ENCODE measurements at regions not wholly inside any gene's neighbourhood (a gene's known extent, or its start where the extent isn't known, plus 50 kb on each side); places are given as distances from the start of the nearest gene placed in this dataset.

DNA sequence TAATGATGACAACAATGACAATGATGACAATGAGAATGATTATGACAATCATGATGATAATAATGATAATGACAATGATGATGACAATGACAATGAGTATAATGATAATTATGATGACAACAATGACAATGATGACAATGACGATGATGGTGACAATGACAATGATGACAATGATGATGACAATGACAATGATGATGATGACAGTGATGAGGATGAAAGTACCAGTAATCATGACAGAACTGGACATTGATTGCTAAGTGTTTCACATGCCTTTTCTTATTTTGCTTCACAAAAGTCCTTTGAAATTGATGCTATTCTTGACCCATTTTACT, 1106.0 kb upstream of the AUTS2 start:
- H3K9me2 ChIP-seq (replicated peaks; ENCODE audit: insufficient read depth, low read length): no peaks in the 10 kb centered on the region
- no peaks in the 10 kb centered on the region for H3K4me1 ChIP-seq (ENCODE audit: low read length)
- DNase-seq: no peak

DNA sequence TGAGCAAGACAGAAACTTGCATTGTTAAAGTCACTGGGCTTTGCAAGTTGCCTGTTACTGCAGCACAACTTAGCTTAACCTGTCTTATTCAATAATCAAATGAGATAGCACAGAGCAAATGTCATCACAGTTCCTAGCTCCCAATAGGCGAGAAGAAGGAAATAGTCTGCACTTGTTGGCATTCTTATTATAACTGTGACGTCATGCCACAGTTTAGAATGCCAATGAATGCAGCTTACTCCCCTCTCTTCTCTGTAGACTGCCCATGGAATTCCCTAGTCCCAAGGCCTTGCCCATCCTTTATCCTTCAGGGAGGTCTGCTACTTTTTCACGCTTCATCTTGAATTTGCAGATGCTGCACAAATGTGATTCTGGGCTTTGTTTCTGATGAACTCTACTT, 1094.9 kb upstream of the AUTS2 start:
- no peak overlapping the region for H3K4me3 ChIP-seq (ENCODE audit: low read length)
- no peaks in the 10 kb centered on the region for H3K27me3 ChIP-seq (replicated peaks; ENCODE audit: insufficient read depth, low read length)
- DNase-seq: no peak
- H3K9me3 ChIP-seq (replicated peaks; ENCODE audit: insufficient read depth, low read length): no peaks in the 10 kb centered on the region
- no peaks in the 10 kb centered on the region for H4K20me1 ChIP-seq (ENCODE audit: insufficient read depth, low read length)
- no peaks in the 10 kb centered on the region for H3K9me2 ChIP-seq (replicated peaks; ENCODE audit: insufficient read depth, low read length)
- H3K36me3 ChIP-seq (replicated peaks; ENCODE audit: insufficient read depth, low read length): no peaks in the 10 kb centered on the region
- H3K4me1 ChIP-seq (ENCODE audit: low read length): no peaks in the 10 kb centered on the region
- no peak overlapping the region for H3K4me2 ChIP-seq (ENCODE audit: low read depth, low read length)
- no peak overlapping the region for H2AFZ ChIP-seq (ENCODE audit: low read length)
- H3K27ac ChIP-seq (ENCODE audit: low read length): no peak overlapping the region
- no peak overlapping the region for H3K9ac ChIP-seq (ENCODE audit: low read length)
- TF ChIP-seq EZH2phosphoT487 (IDR thresholded peaks at IDR 0.05; ENCODE audit: low read length): no peak
- TF ChIP-seq EZH2 (optimal IDR thresholded peaks at IDR 0.05; ENCODE audit: low read depth, low read length): no peak
- TF ChIP-seq, protein P1, sequence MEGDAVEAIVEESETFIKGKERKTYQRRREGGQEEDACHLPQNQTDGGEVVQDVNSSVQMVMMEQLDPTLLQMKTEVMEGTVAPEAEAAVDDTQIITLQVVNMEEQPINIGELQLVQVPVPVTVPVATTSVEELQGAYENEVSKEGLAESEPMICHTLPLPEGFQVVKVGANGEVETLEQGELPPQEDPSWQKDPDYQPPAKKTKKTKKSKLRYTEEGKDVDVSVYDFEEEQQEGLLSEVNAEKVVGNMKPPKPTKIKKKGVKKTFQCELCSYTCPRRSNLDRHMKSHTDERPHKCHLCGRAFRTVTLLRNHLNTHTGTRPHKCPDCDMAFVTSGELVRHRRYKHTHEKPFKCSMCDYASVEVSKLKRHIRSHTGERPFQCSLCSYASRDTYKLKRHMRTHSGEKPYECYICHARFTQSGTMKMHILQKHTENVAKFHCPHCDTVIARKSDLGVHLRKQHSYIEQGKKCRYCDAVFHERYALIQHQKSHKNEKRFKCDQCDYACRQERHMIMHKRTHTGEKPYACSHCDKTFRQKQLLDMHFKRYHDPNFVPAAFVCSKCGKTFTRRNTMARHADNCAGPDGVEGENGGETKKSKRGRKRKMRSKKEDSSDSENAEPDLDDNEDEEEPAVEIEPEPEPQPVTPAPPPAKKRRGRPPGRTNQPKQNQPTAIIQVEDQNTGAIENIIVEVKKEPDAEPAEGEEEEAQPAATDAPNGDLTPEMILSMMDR (IDR thresholded peaks at IDR 0.05; ENCODE audit: low read length): no peak
- H3K79me2 ChIP-seq (ENCODE audit: low read length): no peaks in the 10 kb centered on the region
- H3F3A ChIP-seq (ENCODE audit: insufficient read depth, low read length): no peaks in the 10 kb centered on the region

More for the DNA sequence above, 1106.0 kb upstream of the AUTS2 start:
- Histone ChIP-seq H3K9ac (ENCODE audit: low read length) (no peak overlapping the region), H3K4me3 (ENCODE audit: low read length) (no peak overlapping the region), H3K4me2 (ENCODE audit: low read depth, low read length) (no peak overlapping the region), H2AFZ (ENCODE audit: low read length) (no peak overlapping the region), H3K27ac (ENCODE audit: low read length) (no peak overlapping the region), H3F3A (ENCODE audit: insufficient read depth, low read length) (no peaks in the 10 kb centered on the region), H3K79me2 (ENCODE audit: low read length) (no peaks in the 10 kb centered on the region), H3K27me3 (replicated peaks; ENCODE audit: insufficient read depth, low read length) (no peaks in the 10 kb centered on the region), H4K20me1 (ENCODE audit: insufficient read depth, low read length) (no peaks in the 10 kb centered on the region), H3K9me3 (replicated peaks; ENCODE audit: insufficient read depth, low read length) (no peaks in the 10 kb centered on the region), H3K36me3 (replicated peaks; ENCODE audit: insufficient read depth, low read length) (no peaks in the 10 kb centered on the region)
- no peak for TF ChIP-seq EZH2phosphoT487 (IDR thresholded peaks at IDR 0.05; ENCODE audit: low read length)
- TF ChIP-seq, protein P1 (IDR thresholded peaks at IDR 0.05; ENCODE audit: low read length): no peak
- no peak for TF ChIP-seq EZH2 (optimal IDR thresholded peaks at IDR 0.05; ENCODE audit: low read depth, low read length)

DNA sequence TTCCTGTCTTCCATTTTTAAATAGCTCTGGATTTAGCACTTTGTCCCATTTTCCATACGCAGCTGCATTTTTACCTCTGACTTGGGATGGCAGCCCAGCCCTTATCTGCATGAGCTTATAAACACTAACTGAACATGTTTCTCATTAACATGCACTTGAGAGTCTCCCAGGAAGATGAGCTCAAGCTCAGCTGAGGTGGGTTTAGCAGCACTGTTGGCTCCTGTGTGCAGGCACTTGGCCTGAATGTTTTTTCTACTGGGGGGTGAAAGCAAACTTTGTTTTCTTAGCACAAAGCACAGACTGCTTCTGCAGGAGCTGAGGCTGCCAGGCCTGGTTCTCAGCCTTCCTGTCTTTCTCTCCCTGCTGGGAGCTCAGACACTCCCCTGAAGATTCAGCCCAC, 1093.6 kb upstream of the AUTS2 start:
- Histone ChIP-seq H2AFZ (ENCODE audit: low read length) (no peak overlapping the region), H3K27me3 (replicated peaks; ENCODE audit: insufficient read depth, low read length) (no peaks in the 10 kb centered on the region), H3K27ac (ENCODE audit: low read length) (no peak overlapping the region), H4K20me1 (ENCODE audit: insufficient read depth, low read length) (no peaks in the 10 kb centered on the region), H3K4me2 (ENCODE audit: low read depth, low read length) (no peak overlapping the region), H3F3A (ENCODE audit: insufficient read depth, low read length) (no peaks in the 10 kb centered on the region), H3K79me2 (ENCODE audit: low read length) (no peaks in the 10 kb centered on the region), H3K9me3 (replicated peaks; ENCODE audit: insufficient read depth, low read length) (no peaks in the 10 kb centered on the region), H3K9ac (ENCODE audit: low read length) (no peak overlapping the region), H3K9me2 (replicated peaks; ENCODE audit: insufficient read depth, low read length) (no peaks in the 10 kb centered on the region), H3K4me3 (ENCODE audit: low read length) (no peak overlapping the region), H3K36me3 (replicated peaks; ENCODE audit: insufficient read depth, low read length) (no peaks in the 10 kb centered on the region), H3K4me1 (ENCODE audit: low read length) (no peaks in the 10 kb centered on the region)
- TF ChIP-seq, protein P1 (IDR thresholded peaks at IDR 0.05; ENCODE audit: low read length): no peak
- TF ChIP-seq EZH2phosphoT487 (IDR thresholded peaks at IDR 0.05; ENCODE audit: low read length) (no peak), EZH2 (optimal IDR thresholded peaks at IDR 0.05; ENCODE audit: low read depth, low read length) (no peak)
- no peak for DNase-seq
